Smooth muscle cell (in vitro differentiated cells): ENCODE measurements at regions not wholly inside any gene's neighbourhood (a gene's known extent, or its start where the extent isn't known, plus 50 kb on each side); places are given as distances from the start of the nearest gene placed in this dataset.

Experiments used
- DNase-seq: peaks from one replicate; lab custom pipeline; 2025; ENCODE audit not compliant: unreplicated experiment; lab: John Stamatoyannopoulos, UW
- H2AFZ ChIP-seq: fragments of 200-600 bp; sonication (generic); 2 replicates; pipeline ENCODE4 v1.6.0; 2016; ENCODE audit warnings: antibody characterized with exemption, low read depth, mild to moderate bottlenecking
- H3F3A ChIP-seq: fragments of 200-600 bp; sonication (generic); 2 replicates; pipeline ENCODE4 v1.6.0; 2017; ENCODE audit warnings: antibody characterized with exemption, low read depth
- H3K27ac ChIP-seq: fragments of 200-600 bp; sonication (generic); 2 replicates; pipeline ENCODE4 v1.5.1; 2016; ENCODE audit warnings: low read depth, mild to moderate bottlenecking
- H3K27me3 ChIP-seq: fragments of 200-600 bp; sonication (generic); 2 replicates; pipeline ENCODE4 v1.6.1; 2016; ENCODE audit warnings: low read depth, mild to moderate bottlenecking
- H3K36me3 ChIP-seq: fragments of 200-600 bp; sonication (generic); 2 replicates; pipeline ENCODE4 v1.5.1; 2016; ENCODE audit warnings: low read depth
- H3K4me1 ChIP-seq: fragments of 200-600 bp; sonication (generic); 2 replicates; pipeline ENCODE4 v1.5.1; 2016; ENCODE audit warnings: low read depth
- H3K4me2 ChIP-seq: fragments of 200-600 bp; sonication (generic); 2 replicates; pipeline ENCODE4 v1.6.0; 2016; ENCODE audit warnings: mild to moderate bottlenecking
- H3K4me3 ChIP-seq: fragments of 200-600 bp; sonication (generic); 2 replicates; pipeline ENCODE4 v1.5.1; 2016; ENCODE audit warnings: mild to moderate bottlenecking
- H3K79me2 ChIP-seq: fragments of 200-600 bp; sonication (generic); 2 replicates; pipeline ENCODE4 v1.6.0; 2016; ENCODE audit warnings: low read depth, mild to moderate bottlenecking
- H3K9ac ChIP-seq: fragments of 200-600 bp; sonication (generic); 2 replicates; pipeline ENCODE4 v1.6.0; 2016; ENCODE audit warnings: low read depth
- H3K9me3 ChIP-seq: fragments of 200-600 bp; sonication (generic); replicated peaks from 2 replicates; pipeline ENCODE4 v1.5.1; 2016; ENCODE audit warnings: low read depth
- H4K20me1 ChIP-seq: fragments of 200-600 bp; sonication (generic); 2 replicates; pipeline ENCODE4 v1.6.0; 2016; ENCODE audit warnings: low read depth
- WGBS: methylation state at CpG from one replicate; pipeline ENCODE4 v1.1.7; 2016; ENCODE audit warnings: low lambda C conversion rate; 5-methylcytosine and 5-hydroxymethylcytosine counted together
- TF ChIP-seq, protein P1 (sequence below): fragments of 200-600 bp; sonication (generic); IDR thresholded peaks from 2 replicates; pipeline ENCODE4 v1.5.1; 2017; ENCODE audit warnings: borderline replicate concordance, mild to moderate bottlenecking, antibody characterized with exemption; ENCODE audit not compliant: insufficient read depth, poor library complexity, severe bottlenecking

DNA sequence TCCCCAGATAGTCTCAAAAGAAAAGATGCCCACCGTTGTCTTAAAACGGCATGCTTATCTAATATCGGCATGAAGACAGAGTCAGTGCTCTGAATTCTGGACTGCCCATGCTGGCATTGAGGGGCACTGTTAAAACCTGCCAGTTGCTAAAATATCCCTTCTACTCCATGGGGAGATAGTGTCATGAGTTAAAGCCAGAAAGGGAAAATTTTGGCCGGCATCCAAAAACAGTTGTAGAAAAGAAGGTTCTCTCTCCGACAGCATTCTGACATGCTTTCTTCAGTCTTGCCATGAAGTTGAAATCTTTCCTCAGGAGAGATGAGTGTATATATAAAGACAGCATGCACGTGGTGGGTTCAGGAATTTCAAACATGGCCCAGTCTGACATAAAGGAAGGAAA, 401.3 kb upstream of the PIK3C3 start:
- no peak overlapping the region for H3K4me2 ChIP-seq
- WGBS: 86% methylated on average over 6 of the region's 6 CpGs
- H3K4me3 ChIP-seq: no peak overlapping the region
- H3F3A ChIP-seq: no peaks in the 10 kb centered on the region
- H3K36me3 ChIP-seq: no peaks in the 10 kb centered on the region
- no peak overlapping the region for H2AFZ ChIP-seq
- no peak overlapping the region for H3K27ac ChIP-seq
- H3K27me3 ChIP-seq: peaks cover 13% of the 10 kb centered on the region
- TF ChIP-seq, protein P1, sequence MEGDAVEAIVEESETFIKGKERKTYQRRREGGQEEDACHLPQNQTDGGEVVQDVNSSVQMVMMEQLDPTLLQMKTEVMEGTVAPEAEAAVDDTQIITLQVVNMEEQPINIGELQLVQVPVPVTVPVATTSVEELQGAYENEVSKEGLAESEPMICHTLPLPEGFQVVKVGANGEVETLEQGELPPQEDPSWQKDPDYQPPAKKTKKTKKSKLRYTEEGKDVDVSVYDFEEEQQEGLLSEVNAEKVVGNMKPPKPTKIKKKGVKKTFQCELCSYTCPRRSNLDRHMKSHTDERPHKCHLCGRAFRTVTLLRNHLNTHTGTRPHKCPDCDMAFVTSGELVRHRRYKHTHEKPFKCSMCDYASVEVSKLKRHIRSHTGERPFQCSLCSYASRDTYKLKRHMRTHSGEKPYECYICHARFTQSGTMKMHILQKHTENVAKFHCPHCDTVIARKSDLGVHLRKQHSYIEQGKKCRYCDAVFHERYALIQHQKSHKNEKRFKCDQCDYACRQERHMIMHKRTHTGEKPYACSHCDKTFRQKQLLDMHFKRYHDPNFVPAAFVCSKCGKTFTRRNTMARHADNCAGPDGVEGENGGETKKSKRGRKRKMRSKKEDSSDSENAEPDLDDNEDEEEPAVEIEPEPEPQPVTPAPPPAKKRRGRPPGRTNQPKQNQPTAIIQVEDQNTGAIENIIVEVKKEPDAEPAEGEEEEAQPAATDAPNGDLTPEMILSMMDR: no peak
- no peaks in the 10 kb centered on the region for H3K4me1 ChIP-seq
- H4K20me1 ChIP-seq: no peaks in the 10 kb centered on the region
- H3K79me2 ChIP-seq: no peaks in the 10 kb centered on the region
- H3K9me3 ChIP-seq: no peaks in the 10 kb centered on the region
- DNase-seq: no peak
- no peak overlapping the region for H3K9ac ChIP-seq

DNA sequence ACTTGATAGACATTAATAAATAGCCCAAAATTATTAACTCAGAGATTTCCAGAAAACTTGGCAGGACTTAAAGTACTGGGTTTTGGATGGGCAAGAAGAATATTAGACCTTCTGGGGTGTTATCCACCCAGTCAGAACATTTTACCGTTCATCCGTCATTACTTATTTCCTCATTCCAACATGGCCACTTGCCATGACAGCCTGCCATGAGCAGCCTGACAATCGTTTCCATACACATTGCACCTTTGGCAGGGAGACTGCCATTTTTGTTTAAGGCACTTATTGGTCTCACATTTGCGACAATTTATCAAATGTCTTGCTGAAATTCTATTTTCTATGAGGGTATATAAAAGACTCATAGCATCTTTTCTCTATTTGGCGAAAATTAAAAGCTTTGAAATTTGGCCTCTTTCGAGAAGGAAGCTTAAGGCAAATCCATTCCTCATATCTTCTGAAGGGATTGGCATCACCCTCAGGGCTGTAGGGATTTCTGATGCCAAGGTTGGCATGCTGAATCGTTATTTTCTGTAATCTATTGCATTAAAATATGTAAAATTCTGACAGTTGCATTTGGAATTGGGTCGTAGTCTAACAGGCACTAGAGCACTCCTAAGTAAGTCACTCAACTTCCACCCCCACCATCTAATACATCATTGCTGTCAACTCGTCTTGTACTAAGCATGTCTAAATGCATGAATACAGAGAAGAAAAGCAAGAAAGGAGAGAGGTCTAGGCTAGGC, 406.3 kb upstream of the PIK3C3 start:
- H3K9ac ChIP-seq: no peak overlapping the region
- H3K79me2 ChIP-seq: no peaks in the 10 kb centered on the region
- no peaks in the 10 kb centered on the region for H4K20me1 ChIP-seq
- TF ChIP-seq, protein P1: no peak
- no peak overlapping the region for H3K4me2 ChIP-seq
- no peak for DNase-seq
- H2AFZ ChIP-seq: no peak overlapping the region
- H3K4me1 ChIP-seq: no peaks in the 10 kb centered on the region
- 90% methylated on average over 9 of the region's 9 CpGs for WGBS
- no peak overlapping the region for H3K27ac ChIP-seq
- no peak overlapping the region for H3K4me3 ChIP-seq
- no peaks in the 10 kb centered on the region for H3K36me3 ChIP-seq
- H3K9me3 ChIP-seq: no peaks in the 10 kb centered on the region
- H3F3A ChIP-seq: no peaks in the 10 kb centered on the region
- H3K27me3 ChIP-seq: peaks cover 18% of the 10 kb centered on the region

DNA sequence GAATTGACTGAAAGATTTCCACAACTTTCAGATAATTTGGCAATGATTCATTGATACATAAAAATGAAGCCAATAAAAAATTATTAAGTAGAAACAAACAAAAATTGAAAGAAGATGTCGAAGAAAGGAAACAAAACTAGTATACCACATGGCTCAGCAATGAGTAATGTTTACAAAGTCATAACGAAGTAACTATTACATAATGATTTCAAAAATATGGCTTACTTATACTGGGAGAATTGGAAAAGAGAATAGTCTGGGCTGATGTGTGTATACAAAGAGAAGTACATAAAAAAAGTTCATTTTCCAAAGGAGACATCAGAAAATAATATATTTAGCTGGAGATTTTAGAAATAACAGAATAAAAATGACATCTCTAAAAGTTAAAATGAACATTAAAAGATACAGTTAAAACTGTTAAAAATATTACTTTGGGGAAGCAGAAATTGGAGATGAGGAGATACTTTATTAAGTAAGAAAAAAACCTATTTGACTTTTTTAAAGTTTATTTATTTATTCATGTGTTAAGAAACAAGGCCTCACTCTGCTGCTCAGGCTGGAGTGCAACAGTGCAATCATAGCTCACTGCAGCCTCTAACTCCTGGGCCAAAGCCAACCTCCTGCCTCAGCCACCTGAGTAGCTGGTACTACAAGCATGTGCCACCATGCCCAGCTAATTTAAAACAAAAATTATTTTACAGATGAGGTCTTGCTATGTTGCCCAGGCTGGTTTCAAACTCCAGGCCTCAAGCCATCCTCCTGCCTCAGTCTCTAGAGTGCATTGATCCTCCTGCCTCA, 409.7 kb upstream of the PIK3C3 start:
- no peaks in the 10 kb centered on the region for H3F3A ChIP-seq
- no peaks in the 10 kb centered on the region for H4K20me1 ChIP-seq
- H3K27ac ChIP-seq: no peak overlapping the region
- no peak overlapping the region for H3K4me3 ChIP-seq
- H3K4me1 ChIP-seq: no peaks in the 10 kb centered on the region
- 68% methylated on average over 2 of the region's 2 CpGs for WGBS
- DNase-seq: no peak
- TF ChIP-seq, protein P1: no peak
- H3K79me2 ChIP-seq: no peaks in the 10 kb centered on the region
- H3K27me3 ChIP-seq: peaks cover 20% of the 10 kb centered on the region
- H2AFZ ChIP-seq: no peak overlapping the region
- no peaks in the 10 kb centered on the region for H3K36me3 ChIP-seq
- H3K9me3 ChIP-seq: no peaks in the 10 kb centered on the region
- H3K4me2 ChIP-seq: no peak overlapping the region
- H3K9ac ChIP-seq: no peak overlapping the region
